RPMI7951 (cell line): ENCODE measurements at regions not wholly inside any gene's neighbourhood (a gene's known extent, or its start where the extent isn't known, plus 50 kb on each side); places are given as distances from the start of the nearest gene placed in this dataset.
A peak's percentile ranks its signal among the peaks of the same experiment; 100 is the strongest.
"Not testable (repeated sequence)": the region's sequence is repeated elsewhere in the genome, so short reads cannot be mapped to it uniquely, and the experiment has no call there.

Source experiments
- DNase-seq: peaks from one replicate; pipeline ENCODE4 v3.0.0-alpha.2; 2012; ENCODE audit warnings: low read depth

DNA sequence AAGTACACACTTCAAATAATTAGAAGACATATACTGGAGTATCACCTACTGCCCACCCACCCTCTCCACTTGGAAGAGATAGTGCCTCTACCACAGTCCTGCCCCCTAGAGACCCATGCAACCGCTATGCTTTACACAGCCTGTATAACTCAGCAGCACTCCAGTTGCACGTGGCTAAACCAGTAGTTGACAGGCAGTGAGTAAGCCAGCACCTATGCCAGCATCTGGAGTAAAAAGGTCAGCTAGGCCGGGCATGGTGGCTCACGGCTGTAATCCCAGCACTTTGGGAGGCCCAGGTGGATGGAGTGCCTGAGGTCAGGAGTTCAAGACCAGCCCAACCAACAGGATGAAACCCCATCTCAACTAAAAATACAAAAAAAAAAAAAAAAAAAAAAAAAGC lies 356.4 kb downstream of the NR2F1-AS1 start:
- no peak for DNase-seq

DNA sequence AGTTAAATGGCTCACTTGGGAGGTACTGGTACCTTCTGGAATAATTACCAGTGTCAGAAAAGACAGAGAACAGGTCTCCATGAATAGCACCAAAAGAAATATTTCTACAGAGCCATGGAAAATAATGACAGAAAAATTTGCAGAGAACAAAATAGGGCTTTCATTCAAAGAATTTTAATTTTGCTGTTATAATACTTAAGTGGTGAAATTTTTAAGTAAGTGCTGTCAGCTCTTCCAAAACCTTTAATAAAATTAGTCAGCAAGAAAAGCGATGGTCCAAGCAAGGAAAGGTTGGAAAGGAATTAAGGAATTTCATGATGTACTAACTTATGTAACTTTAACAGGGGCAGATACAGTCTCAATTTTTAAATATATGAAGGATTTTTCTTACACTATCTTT lies 359.2 kb downstream of the NR2F1-AS1 start:
- no peak for DNase-seq

DNA sequence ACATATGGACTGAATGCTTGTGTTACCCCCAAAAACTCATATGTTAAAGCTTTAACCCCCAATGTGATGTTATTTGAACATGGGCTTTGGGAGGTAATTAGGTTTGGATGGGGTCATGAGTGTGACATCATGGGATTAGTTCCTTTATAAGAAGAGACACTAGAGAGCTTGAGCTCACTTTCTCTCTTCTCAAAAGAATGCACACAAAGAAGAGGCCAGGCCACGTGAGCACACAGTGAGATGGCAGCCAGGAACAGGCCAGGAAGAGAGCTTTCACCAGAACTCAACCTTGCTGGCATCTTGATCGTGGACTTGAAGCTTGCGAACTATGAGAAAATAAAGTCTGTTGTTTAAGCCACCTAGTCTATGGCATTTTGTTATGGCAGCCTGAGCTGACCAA lies 360.6 kb downstream of the NR2F1-AS1 start:
- DNase-seq = no peak

DNA sequence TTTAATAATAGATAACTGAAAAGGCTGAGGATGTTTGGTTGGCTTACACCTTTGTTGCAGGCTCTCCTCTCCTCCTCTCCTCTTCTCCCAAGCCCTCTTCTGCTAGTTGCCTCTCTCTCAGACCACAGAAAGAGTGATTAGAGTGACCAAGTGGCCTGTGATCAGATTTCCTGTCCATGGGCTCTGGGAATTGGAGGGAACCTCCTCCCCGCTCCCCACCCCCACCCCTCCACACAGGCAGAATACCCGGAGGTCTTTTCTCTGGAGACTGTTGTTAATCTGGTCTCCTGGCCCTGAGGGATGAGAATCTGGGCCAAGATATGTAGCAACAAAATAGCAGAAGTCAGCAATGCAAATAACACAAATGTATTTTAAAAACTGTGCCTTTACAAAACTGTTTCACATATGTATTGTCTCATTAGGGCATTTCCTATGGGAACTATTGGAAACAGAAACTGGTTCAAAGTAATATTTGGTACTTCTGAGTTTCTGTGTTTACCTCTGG lies 361.3 kb downstream of the NR2F1-AS1 start:
- no peak for DNase-seq

DNA sequence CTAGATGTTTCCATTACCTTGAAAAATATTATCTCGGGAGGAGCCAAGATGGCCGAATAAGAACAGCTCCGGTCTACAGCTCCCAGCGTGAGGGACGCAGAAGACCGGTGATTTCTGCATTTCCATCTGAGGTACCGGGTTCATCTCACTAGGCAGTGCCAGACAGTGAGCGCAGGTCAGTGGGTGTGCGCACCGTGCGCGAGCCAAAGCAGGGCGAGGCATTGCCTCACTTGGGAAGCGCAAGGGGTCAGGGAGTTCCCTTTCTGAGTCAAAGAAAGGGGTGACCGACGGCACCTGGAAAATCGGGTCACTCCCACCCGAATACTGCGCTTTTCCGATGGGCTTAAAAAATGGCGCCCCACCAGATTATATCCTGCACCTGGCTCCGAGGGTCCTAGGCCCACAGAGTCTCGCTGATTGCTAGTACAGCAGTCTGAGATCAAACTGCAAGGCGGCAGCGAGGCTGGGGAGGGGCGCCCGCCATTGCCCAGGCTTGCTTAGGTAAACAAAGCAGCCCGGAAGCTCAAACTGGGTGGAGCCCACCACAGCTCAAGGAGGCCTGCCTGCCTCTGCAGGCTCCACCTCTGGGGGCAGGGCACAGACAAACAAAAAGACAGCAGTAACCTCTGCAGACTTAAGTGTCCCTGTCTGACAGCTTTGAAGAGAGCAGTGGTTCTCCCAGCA lies 367.8 kb downstream of the NR2F1-AS1 start:
- not testable (repeated sequence) for DNase-seq

DNA sequence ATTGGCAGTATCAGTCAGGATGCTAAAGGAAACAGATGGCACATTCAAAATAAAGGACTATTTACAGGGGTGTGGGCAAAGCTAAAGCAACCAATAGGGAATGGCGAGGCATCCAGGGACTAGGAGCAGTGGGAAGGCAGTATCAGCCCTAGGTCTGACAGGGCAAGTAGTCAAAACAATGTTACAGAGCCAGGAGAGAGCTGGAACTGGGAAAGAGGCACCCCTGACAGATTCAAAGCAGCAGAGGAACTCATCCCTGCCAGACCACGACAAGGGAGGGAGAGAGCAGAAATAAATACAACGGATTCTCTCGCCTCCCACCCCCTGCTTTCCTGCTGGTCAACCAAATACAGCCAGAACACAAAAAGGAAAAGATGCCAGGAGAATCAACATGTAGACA lies 371.5 kb downstream of the NR2F1-AS1 start:
- DNase-seq = no peak

DNA sequence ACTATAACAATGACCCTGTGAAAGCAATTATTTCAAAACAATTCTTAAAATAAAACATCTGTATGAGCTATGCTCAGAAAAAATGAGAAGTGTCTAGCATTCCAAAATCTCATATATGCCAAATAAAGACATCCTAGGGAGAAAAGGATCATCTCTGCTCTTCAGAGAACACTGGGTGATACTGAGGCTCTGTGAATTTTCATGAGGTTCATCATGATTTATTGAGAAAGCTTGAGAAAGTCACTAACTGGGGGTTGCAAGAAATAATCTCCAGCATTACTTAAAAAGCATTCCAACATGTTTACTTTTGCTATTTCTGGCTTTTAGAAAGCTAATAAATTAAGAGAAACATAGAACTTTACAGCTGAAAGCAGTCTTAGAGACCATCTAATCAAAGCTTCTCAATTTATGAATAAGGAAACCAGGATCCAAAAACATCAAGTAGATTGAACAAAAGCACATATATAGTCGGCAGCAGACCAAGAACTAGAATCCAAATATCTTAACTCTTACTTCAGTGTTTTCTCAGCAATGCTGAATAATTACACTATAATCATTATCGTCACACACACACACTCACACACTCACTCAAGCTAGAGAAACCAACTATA lies 372.8 kb downstream of the NR2F1-AS1 start:
- DNase-seq = no peak

DNA sequence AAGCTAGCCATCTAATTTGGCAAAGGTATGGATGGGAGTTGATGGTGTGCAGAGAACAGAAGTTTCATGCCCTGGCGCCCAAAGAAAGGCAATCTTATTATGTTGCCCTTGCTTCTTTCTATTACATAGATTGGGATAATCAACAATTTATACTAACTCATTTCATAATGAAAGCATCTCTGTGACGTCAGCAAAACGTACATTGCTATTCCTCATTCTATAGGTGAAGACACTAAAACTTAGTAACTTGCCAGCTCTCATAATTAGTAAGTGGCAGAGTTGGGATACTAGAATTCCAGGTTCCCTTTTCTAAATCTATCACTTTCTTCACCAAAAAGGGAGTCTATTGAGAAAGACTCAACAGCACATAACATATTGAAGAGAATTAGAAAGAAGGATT lies 374.8 kb downstream of the NR2F1-AS1 start:
- no peak for DNase-seq

DNA sequence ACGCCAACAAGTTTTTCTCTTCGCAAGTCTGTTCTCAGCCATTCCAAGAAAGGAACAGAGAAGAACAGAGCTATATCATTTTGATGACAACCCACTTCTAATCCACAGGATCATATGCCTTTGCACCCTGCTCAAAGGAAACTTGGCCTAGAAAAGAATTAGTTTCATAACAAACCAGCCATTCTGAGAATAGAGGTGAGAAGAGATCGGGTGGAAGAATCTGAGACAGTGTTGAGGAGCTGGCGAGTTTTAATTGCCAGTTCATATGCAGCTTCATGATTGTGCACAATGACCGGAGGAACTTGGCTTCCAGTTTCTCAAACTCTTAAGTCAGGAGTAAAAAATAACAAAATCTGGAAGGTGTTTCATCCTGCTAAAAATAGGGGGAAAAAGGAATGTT lies 380.0 kb downstream of the NR2F1-AS1 start:
- no peak for DNase-seq

DNA sequence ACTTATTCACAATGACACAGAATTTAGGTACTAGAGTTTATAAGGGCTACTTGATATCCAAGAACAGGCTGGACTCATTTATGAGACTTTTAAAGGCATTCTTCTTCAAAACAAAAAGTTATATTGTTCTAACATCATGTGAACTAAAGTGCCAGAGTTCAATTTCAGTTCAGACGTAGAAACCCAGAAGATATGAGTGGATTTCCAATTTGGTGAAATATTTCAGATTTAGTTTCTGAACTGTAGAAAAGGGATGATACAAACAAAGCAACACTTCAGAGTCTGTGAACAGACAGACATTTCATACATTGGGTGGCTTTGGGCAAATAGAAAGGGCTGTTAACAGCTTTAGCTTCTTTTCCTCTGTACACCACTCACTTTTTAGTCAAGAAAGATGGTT lies 384.0 kb downstream of the NR2F1-AS1 start:
- no peak for DNase-seq

DNA sequence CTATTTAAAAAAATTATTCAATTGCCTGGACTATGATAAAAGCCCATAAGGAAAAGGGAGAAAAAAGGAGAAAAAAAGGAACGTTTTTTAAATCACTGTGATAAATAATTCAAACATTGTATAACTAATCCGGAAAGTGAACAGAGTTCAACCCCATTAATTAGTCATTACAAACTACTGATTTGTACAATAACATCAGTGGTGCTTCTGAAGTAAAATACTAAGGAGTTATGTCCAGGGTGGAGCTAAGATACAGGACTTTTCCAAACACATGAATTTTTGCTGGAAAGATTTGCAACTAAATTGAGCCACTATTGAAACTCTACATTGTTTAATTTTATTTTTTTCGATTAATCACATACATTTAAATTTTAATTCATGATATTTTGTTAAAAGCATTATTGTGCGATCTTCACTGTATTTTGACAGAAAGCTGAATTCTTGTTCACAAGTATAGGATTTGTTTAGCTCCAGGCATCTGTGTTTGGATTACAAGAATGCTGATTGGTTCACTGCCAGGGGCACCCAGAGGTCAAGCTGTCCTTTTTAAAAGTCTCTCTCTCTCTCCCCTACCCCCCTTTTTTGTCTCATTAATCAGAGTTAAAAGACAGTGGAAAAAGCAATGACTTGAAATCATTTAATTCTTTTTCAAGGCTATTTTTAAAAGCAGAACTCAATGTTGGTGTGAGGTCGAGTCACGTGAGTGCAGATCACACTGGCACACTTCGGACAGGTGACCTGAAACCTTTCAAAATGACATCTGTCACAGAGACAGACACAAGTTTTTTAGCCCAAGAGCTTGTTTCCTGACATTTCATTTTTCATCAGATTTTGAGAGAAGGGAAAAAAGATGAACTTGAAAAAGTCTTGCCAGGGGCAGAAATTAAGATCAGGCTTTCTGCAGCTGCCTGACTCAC lies 387.3 kb downstream of the NR2F1-AS1 start:
- DNase-seq = peak; percentile 70

DNA sequence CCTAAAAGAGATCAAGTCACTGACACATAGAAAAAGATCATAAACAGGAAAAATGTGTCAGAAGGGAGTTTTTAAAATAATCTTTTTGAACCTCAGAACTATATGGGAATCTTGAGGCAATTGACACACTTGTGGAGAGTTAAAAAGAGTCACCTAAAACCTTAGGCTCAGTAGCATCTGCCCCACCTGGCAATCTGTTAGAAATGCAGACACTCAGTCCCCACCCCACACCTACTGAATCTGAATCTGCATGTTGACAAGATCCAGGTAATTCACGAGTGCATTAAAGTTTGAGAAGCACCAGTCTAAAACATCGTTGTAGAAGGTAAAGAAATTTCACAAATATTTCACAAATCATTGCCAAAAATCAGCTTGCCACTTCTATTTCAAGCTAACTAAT lies 388.3 kb downstream of the NR2F1-AS1 start:
- DNase-seq = no peak

DNA sequence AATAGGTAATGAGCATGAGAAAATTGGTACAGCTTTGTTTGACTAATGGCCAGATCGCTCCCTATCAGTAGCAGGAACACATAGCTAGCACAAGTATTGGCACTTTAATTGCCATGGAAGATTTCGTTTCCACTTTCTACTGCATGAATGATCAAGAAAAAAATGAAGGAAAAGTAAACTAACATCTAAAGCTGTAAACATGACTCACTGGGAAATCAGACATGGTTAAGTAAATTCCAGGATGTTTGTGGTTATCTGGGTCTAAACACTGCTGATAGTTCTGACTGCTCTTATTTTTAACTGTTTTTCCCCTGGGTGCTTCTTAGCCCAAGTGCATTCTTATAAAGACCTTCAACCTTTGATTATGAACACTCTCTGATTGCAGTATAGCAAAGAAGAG lies 388.9 kb downstream of the NR2F1-AS1 start:
- peak; percentile 96 for DNase-seq

DNA sequence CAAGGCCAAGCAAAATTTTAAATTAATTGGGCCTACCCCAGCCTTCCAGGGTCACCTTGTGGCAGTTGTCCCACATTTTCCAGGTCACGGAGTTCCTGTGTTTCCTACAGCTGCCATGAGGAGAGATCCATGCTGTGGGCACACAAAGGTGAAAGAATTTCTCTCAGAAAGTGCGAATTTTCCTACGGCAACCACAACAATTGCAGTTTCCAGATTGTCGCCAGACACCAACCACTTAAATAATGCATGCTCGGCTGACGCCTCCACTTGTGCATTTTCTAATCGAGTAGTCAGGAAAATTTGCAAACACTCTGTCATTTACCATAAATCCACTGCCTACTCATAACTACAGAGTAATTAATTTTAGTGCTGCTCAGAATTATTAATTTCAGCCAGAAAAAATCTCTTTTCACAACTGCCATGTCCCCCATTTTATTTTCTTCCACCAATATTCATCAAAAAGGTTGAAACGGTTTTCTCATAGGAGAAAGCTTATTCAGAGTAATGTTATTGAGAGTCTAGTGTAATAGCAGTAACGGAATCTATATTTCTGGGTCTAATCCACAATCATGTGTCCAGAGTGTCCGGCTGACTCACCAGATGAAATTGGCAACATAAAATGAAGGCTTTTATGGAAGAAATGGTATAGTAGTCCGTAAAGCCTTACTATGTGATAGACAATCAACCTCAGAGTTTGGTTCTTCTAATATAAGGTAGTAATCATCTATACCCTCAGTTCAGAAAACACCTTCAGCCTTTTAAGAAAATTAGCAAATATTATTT lies 389.8 kb downstream of the NR2F1-AS1 start:
- peak; percentile 49 for DNase-seq

DNA sequence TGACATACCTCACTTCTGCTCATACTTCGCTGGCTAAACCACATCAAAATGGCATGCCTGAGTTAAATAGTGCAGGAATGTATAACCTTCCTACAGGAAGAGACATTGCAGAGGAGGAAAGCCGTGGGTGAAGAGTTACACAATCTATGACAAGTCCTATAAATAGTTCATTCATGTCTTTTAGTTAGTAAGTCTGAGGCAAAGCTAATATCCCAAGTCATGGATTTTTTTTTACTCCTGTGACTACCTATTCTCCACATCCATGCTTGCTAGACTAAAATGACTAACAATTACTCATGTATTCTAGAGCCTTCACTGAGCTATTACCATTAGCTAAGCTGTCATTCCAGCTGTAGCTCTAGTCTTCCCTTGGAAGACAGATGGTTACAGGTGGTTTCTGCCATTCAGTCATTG lies 391.3 kb downstream of the NR2F1-AS1 start:
- DNase-seq = peak; percentile 96

DNA sequence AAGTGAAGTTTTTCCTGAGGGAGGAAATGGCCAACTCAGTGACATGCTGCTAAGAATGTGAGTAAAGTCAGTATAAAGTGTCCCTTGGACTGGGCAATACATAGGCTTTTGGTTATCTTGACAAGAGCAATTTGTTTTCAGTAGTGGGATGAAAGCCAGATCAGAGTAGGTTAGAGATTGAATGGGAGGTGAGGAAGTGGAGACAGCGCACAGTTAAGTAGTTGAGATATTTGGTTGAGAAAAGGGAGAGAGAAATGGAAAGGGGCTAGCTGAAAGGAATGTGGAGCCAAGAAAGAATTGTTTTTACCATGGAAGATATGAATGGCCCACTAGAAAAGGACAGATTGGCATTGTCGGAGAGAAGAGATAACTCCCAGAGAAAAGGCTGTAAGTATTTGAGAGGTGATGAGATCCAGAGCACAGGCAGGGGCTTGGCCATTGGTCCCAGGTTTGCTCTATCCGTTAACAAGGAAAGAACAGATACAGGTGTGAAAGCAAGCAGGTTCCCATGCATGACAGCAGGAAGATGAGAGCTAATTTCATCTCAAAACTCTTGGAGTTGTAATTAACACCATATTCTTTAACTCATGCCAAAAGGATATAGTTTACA lies 392.0 kb downstream of the NR2F1-AS1 start:
- no peak for DNase-seq

DNA sequence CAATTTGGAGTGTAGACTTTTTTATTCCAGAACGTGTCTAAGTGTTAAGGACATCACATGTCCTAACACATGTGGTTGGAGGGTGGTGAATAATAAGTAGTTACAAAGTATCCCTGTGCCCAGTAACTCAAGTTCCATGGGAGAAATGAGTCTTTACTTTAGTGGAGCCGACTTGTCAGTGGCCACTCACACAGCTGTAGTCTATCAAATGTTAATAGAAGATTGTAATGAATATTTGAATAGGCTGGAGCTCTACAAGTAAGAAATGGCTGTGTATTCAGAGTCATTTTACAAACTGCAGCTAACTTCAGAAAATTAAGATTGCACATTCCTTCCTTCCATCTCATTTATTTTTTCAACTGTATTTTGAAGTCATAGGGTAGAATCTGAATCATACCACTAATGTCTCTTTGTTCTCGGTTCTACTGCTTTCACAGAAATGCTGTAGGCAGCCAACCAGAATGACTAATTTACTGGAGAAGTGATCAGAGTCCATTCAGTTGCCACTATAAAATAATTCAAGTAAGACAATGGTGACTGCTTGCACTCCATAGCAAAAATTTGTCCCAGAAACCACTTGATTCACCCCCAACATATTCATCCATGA lies 394.8 kb downstream of the NR2F1-AS1 start:
- peak; percentile 77 for DNase-seq

DNA sequence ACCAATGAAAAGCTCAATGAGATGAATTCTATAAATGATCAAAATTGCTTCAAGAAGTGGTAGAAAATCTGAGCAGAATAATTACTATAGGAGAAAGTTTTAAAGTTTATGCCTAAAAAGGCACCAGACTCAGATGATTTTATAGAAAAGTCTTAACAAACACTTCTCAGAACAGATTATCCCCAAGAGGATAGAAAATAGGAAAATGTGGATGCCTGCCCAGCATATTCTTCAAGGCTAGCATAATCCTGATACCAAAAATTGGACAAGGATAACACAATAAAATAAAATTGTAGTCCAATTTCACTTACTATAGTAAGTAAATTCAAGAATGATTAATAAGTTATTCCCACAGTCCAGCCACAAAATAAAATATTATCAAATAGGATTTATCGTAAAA lies 397.0 kb downstream of the NR2F1-AS1 start:
- no peak for DNase-seq

DNA sequence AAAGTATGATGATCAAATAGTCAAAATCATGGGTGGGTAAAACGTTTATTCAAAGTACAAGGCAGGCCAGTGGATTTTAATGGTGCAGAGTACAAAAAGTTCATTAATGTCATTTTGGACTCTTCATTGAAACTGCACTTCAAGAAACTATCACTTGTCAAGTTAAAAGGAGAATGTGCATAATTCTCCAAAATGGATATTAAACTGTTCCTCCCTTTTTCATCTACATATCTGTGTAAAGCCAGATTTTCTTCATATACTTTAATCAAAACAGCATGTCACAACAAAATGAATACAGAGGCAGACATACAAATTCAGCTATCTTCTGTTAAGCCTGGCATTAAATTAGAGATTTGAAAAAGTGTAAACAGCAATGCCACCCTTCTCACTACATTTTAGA lies 401.6 kb downstream of the NR2F1-AS1 start:
- no peak for DNase-seq

DNA sequence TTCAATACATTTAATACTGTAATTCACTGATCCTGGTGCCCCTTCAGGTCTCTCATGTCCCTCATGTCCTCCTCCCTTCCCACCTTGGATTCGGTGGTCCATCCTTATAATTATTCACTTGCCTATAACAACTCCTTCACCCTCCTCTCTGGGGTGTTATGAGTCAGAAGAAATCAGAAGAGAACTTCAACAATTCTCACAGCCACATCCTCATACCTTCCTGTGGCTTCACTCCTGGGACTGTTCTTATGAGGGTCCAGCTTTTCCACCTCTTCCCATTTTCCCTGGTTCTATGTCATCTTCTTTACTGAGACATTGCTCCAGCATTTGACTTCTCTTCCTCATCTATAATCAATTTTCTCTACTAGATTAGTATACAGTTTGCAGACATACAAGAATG lies 406.1 kb downstream of the NR2F1-AS1 start:
- no peak for DNase-seq

DNA sequence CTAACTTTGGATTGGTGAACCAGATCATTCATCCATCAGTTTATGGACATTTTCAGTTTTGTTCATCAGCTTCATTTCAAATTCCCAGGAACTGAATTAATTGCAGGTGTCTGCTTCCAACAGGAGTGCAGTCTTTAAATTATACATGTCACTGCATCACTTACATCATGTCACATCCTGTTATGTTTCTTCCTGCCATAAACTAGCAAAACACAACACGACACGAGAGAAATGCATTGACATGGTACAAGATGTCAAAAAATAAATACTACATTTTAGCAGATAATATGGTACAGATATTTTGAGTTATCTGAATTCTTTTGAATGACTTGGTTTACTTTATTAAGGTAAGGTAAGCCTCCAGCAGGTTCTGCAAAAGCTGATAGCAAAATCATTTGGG lies 415.5 kb downstream of the NR2F1-AS1 start:
- DNase-seq = no peak
